ENCODE measurements at regions not wholly inside any gene's neighbourhood (a gene's known extent, or its start where the extent isn't known, plus 50 kb on each side); places are given as distances from the start of the nearest gene placed in this dataset.

DNA sequence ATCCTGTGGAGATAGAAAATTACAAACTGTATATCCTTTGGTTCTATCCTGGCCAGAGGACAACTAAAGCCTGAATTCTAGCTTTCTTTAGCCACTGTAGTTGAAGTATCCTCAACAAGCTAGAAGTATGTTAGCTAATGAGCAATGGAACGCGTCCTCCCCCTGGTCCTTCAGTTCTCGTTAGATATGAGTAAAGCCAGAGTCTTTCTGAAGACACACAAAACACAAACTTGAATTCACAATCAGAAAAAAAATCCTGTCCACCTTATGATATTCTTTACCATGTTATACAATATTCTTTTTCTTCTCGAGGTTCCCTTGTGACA is 1527.0 kb upstream of the SLC10A2 start:
- in situ Hi-C loops (cut with MboI; ENCODE audit: low sequenced_read_pairs, unreplicated experiment), result no loop called here
- TF ChIP-seq, protein P1, sequence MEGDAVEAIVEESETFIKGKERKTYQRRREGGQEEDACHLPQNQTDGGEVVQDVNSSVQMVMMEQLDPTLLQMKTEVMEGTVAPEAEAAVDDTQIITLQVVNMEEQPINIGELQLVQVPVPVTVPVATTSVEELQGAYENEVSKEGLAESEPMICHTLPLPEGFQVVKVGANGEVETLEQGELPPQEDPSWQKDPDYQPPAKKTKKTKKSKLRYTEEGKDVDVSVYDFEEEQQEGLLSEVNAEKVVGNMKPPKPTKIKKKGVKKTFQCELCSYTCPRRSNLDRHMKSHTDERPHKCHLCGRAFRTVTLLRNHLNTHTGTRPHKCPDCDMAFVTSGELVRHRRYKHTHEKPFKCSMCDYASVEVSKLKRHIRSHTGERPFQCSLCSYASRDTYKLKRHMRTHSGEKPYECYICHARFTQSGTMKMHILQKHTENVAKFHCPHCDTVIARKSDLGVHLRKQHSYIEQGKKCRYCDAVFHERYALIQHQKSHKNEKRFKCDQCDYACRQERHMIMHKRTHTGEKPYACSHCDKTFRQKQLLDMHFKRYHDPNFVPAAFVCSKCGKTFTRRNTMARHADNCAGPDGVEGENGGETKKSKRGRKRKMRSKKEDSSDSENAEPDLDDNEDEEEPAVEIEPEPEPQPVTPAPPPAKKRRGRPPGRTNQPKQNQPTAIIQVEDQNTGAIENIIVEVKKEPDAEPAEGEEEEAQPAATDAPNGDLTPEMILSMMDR (IDR thresholded peaks at IDR 0.05; ENCODE audit: borderline replicate concordance, control extremely low read depth, extremely low read depth, insufficient read depth, missing control alignments), result no peak
- no peak for DNase-seq (ENCODE audit: low spot score)

- no peak for DNase-seq (ENCODE audit: low spot score)
- in situ Hi-C loops (cut with MboI; ENCODE audit: low sequenced_read_pairs, unreplicated experiment), result no loop called here
- TF ChIP-seq, protein P1 (IDR thresholded peaks at IDR 0.05; ENCODE audit: borderline replicate concordance, control extremely low read depth, extremely low read depth, insufficient read depth, missing control alignments), result no peak
These were observed 1526.5 kb upstream of the SLC10A2 start for GRCh38 chr13:104592545-104593250.

- in situ Hi-C loops (cut with MboI; ENCODE audit: low sequenced_read_pairs, unreplicated experiment), result no loop called here
- TF ChIP-seq, protein P1 (IDR thresholded peaks at IDR 0.05; ENCODE audit: borderline replicate concordance, control extremely low read depth, extremely low read depth, insufficient read depth, missing control alignments), result no peak
- DNase-seq (ENCODE audit: low spot score), result no peak
These were observed 1525.9 kb upstream of the SLC10A2 start for GRCh38 chr13:104592127-104592526.

DNA sequence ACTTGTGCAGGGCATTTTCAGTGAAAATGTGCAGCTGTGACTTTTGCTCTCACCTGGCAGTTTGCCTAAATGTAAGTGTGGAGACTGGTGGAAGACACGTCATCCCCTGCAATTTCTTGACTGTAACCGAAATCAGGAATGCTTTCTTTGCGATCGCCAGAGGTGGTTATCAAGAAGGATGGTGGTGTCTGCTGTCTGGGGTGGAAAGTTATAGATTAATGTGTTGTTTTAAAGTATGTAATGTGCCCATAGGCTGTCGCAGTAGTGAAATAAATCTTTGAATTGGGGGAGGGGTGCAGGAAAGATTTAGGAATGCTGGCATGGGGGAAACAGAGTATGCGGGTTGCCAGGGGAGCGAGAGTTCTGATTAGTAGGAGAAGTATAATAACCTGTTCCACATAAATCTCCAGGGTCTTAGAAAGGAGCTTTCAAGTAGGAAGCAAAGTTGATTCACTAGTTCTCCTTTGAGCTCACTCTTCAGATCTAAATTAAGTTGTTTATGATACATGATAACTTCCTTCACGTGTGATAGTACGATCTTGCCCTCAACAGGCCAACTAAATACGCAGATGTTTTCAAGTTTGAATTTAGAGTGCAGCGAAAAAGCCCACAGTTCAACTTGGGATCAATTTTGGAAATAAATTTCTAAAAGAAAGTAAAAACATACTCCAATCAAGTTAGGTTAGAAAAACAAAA is 1520.0 kb upstream of the SLC10A2 start:
- TF ChIP-seq, protein P1 (IDR thresholded peaks at IDR 0.05; ENCODE audit: borderline replicate concordance, control extremely low read depth, extremely low read depth, insufficient read depth, missing control alignments), result no peak
- DNase-seq (ENCODE audit: low spot score), result no peak
- in situ Hi-C loops (cut with MboI; ENCODE audit: low sequenced_read_pairs, unreplicated experiment), result no loop called here

- no peak for DNase-seq (ENCODE audit: low spot score)
- TF ChIP-seq, protein P1 (IDR thresholded peaks at IDR 0.05; ENCODE audit: borderline replicate concordance, control extremely low read depth, extremely low read depth, insufficient read depth, missing control alignments), result no peak
- in situ Hi-C loops (cut with MboI; ENCODE audit: low sequenced_read_pairs, unreplicated experiment), result no loop called here
These were observed 1518.3 kb upstream of the SLC10A2 start for GRCh38 chr13:104584481-104584880.

DNA sequence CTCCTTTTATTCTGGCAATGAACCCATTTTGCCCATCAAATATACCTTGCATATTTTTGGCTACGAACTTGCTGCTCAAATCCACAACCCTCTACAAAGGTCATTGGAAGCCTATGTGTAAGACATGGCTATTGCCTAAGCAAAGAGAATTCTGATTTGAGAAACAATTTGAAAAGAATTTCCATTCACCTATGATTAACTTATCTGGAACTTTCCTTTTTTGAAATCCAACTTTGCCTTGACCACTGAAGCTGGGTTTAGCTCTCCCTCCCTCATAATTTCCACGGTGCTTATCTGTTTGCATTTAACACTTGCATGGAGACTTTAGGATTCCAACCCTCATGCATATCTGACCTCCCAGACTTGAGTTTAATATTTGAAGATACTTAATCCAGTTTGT is 1514.7 kb upstream of the SLC10A2 start:
- no peak for DNase-seq (ENCODE audit: low spot score)
- in situ Hi-C loops (cut with MboI; ENCODE audit: low sequenced_read_pairs, unreplicated experiment), result no loop called here
- TF ChIP-seq, protein P1 (IDR thresholded peaks at IDR 0.05; ENCODE audit: borderline replicate concordance, control extremely low read depth, extremely low read depth, insufficient read depth, missing control alignments), result no peak

Measured in GM13976 (cell line).